BLaER1 (cell line): ENCODE measurements at regions not wholly inside any gene's neighbourhood (a gene's known extent, or its start where the extent isn't known, plus 50 kb on each side); places are given as distances from the start of the nearest gene placed in this dataset.

ENCODE experiments used
- H3K27ac ChIP-seq: shearing (Covaris generic); formaldehyde crosslinking; 2 replicates; pipeline ENCODE4 v1.8.1; 2022
- H3K27me3 ChIP-seq: shearing (Covaris generic); formaldehyde crosslinking; 2 replicates; pipeline ENCODE4 v1.8.1; 2022
- H3K36me3 ChIP-seq: shearing (Covaris generic); formaldehyde crosslinking; 2 replicates; pipeline ENCODE4 v1.8.1; 2022
- H3K4me1 ChIP-seq: shearing (Covaris generic); formaldehyde crosslinking; 2 replicates; pipeline ENCODE4 v1.8.1; 2022
- H3K4me2 ChIP-seq: shearing (Covaris generic); formaldehyde crosslinking; 2 replicates; pipeline ENCODE4 v1.8.1; 2022
- H3K4me3 ChIP-seq: shearing (Covaris generic); formaldehyde crosslinking; 2 replicates; pipeline ENCODE4 v1.8.1; 2022
- H3K9ac ChIP-seq: shearing (Covaris generic); formaldehyde crosslinking; 2 replicates; pipeline ENCODE4 v1.8.1; 2022
- H3K9me3 ChIP-seq: shearing (Covaris generic); formaldehyde crosslinking; 2 replicates; pipeline ENCODE4 v1.8.1; 2022
- H4K20me1 ChIP-seq: shearing (Covaris generic); formaldehyde crosslinking; 2 replicates; pipeline ENCODE4 v1.8.1; 2022
- Cebpa-rat ChIP-seq: shearing (Covaris generic); IDR thresholded peaks from 2 replicates; pipeline ENCODE4 v1.8.1; 2022

- Histone ChIP-seq H3K4me2 (no peak overlapping the region), H3K9ac (no peak overlapping the region), H3K36me3 (no peaks in the 10 kb centered on the region), H3K27ac (no peak overlapping the region), H4K20me1 (no peaks in the 10 kb centered on the region; the same call in 1 of the 2 replicates), H3K4me3 (no peak overlapping the region), H3K9me3 (peaks cover 15% of the 10 kb centered on the region), H3K4me1 (peaks cover 15% of the 10 kb centered on the region), H3K27me3 (peaks cover 34% of the 10 kb centered on the region)
- no peak for TF ChIP-seq Cebpa-rat
Observed at GRCh38 chr6:163857421-163857820, 442.9 kb downstream of the QKI start.

DNA sequence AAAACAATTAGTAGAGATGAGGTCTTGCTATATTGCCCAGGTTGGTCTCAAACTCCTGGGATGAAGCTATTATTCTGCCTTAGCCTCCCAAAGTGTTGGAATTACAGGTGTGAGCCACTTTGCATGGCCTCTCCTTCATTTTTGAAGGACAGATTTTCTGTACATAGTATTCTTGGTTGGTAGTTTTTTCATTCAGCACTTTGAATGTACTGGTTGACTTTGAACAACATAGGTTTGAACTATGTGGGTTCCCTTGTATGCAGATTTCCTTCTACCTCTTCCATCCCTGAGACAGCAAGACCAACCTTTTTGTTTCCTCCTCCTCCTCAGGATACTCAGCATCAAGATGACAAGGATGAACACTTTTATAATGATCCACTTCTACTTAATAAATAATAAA is 436.4 kb downstream of the QKI start:
- Histone ChIP-seq H3K27me3 (no peaks in the 10 kb centered on the region), H4K20me1 (no peaks in the 10 kb centered on the region)
- no peak for TF ChIP-seq Cebpa-rat

DNA sequence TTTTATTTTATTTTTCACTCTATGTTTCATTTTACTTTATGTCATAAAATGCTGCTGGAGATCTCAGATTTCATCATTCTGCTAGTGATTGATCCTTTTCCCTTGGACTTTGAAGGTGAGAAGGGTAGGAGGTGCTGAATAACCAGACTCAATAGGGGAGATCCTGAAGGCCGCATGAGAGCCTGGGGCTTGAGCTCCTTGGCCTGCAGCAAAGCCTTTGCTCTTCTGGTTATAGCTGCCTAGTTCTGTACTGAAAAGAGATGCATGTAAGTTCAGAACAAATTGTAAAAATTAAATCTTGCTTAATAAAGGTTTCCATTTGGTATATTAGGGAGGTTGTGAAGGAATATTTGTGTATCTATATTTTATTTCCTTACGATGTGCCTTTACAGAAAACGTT is 430.2 kb downstream of the QKI start:
- no peak overlapping the region for H3K9ac ChIP-seq
- H3K27ac ChIP-seq: no peak overlapping the region
- no peaks in the 10 kb centered on the region for H3K27me3 ChIP-seq
- no peaks in the 10 kb centered on the region for H3K4me1 ChIP-seq
- peaks cover 13% of the 10 kb centered on the region for H3K9me3 ChIP-seq
- H4K20me1 ChIP-seq: no peaks in the 10 kb centered on the region
- H3K4me2 ChIP-seq: no peak overlapping the region
- H3K36me3 ChIP-seq: no peaks in the 10 kb centered on the region
- TF ChIP-seq Cebpa-rat: no peak
- no peak overlapping the region for H3K4me3 ChIP-seq

More for the DNA sequence above, 436.4 kb downstream of the QKI start:
- Histone ChIP-seq H3K9me3 (peaks cover 24% of the 10 kb centered on the region), H3K4me2 (no peak overlapping the region), H3K4me1 (no peaks in the 10 kb centered on the region), H3K27ac (no peak overlapping the region), H3K36me3 (no peaks in the 10 kb centered on the region), H3K9ac (no peak overlapping the region), H3K4me3 (no peak overlapping the region)

- Histone ChIP-seq H3K27me3 (no peaks in the 10 kb centered on the region), H3K4me3 (no peak overlapping the region), H4K20me1 (no peaks in the 10 kb centered on the region), H3K36me3 (no peaks in the 10 kb centered on the region), H3K4me1 (no peaks in the 10 kb centered on the region), H3K4me2 (no peak overlapping the region), H3K9me3 (peaks cover 13% of the 10 kb centered on the region), H3K27ac (no peak overlapping the region), H3K9ac (no peak overlapping the region)
- no peak for TF ChIP-seq Cebpa-rat
Observed at GRCh38 chr6:163844357-163844756, 429.8 kb downstream of the QKI start.

GRCh38 chr6:163843218-163843617 is 428.7 kb downstream of the QKI start:
- no peaks in the 10 kb centered on the region for H3K4me1 ChIP-seq
- H3K9ac ChIP-seq: no peak overlapping the region
- H3K9me3 ChIP-seq: peaks cover 13% of the 10 kb centered on the region
- H3K4me3 ChIP-seq: no peak overlapping the region
- H4K20me1 ChIP-seq: no peaks in the 10 kb centered on the region
- no peaks in the 10 kb centered on the region for H3K27me3 ChIP-seq
- no peak for TF ChIP-seq Cebpa-rat
- no peaks in the 10 kb centered on the region for H3K36me3 ChIP-seq
- H3K27ac ChIP-seq: no peak overlapping the region
- no peak overlapping the region for H3K4me2 ChIP-seq

- TF ChIP-seq Cebpa-rat: no peak
- no peaks in the 10 kb centered on the region for H4K20me1 ChIP-seq
Observed at GRCh38 chr6:163842467-163842866, 427.9 kb downstream of the QKI start.

DNA sequence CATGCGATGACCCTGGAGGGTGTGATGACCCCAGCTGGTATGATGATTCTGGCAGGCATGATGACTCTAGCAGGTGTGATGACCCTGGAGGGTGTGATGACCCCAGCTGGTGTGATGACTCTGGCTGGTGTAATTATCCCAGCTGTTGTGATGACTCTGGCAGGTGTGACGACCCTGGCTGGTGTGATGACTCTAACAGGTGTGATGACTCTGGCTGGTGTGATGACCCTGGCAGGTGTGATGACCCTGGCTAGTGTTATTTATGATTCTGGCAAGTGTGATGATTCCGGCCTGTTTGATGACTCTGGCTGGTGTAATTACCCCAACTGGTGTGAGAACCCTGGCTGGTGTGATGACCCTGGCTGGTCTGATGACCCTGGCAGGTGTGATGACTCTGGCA is 427.2 kb downstream of the QKI start:
- H3K4me1 ChIP-seq: no peaks in the 10 kb centered on the region
- H3K27me3 ChIP-seq: no peaks in the 10 kb centered on the region
- TF ChIP-seq Cebpa-rat: no peak
- no peaks in the 10 kb centered on the region for H4K20me1 ChIP-seq
- no peaks in the 10 kb centered on the region for H3K36me3 ChIP-seq
- H3K4me2 ChIP-seq: no peak overlapping the region
- no peak overlapping the region for H3K9ac ChIP-seq
- H3K9me3 ChIP-seq: peaks cover 13% of the 10 kb centered on the region
- no peak overlapping the region for H3K27ac ChIP-seq
- no peak overlapping the region for H3K4me3 ChIP-seq

More at GRCh38 chr6:163842467-163842866, 427.9 kb downstream of the QKI start:
- Histone ChIP-seq H3K4me1 (no peaks in the 10 kb centered on the region), H3K4me2 (no peak overlapping the region), H3K9ac (no peak overlapping the region), H3K27ac (no peak overlapping the region), H3K9me3 (peaks cover 13% of the 10 kb centered on the region), H3K27me3 (no peaks in the 10 kb centered on the region), H3K4me3 (no peak overlapping the region), H3K36me3 (no peaks in the 10 kb centered on the region)

GRCh38 chr6:163841326-163841725 is 426.8 kb downstream of the QKI start:
- H3K9ac ChIP-seq: no peak overlapping the region
- H3K36me3 ChIP-seq: no peaks in the 10 kb centered on the region
- H4K20me1 ChIP-seq: no peaks in the 10 kb centered on the region
- no peak overlapping the region for H3K4me3 ChIP-seq
- no peaks in the 10 kb centered on the region for H3K4me1 ChIP-seq
- peaks cover 13% of the 10 kb centered on the region for H3K9me3 ChIP-seq
- H3K27ac ChIP-seq: no peak overlapping the region
- H3K4me2 ChIP-seq: no peak overlapping the region
- no peaks in the 10 kb centered on the region for H3K27me3 ChIP-seq
- TF ChIP-seq Cebpa-rat: no peak

- H3K27me3 ChIP-seq: no peaks in the 10 kb centered on the region
- peaks cover 13% of the 10 kb centered on the region for H3K9me3 ChIP-seq
- H3K4me2 ChIP-seq: no peak overlapping the region
- H3K4me1 ChIP-seq: no peaks in the 10 kb centered on the region
- H3K4me3 ChIP-seq: no peak overlapping the region
- no peaks in the 10 kb centered on the region for H3K36me3 ChIP-seq
- H3K9ac ChIP-seq: no peak overlapping the region
- no peaks in the 10 kb centered on the region for H4K20me1 ChIP-seq
- no peak for TF ChIP-seq Cebpa-rat
- H3K27ac ChIP-seq: no peak overlapping the region
Observed at GRCh38 chr6:163840880-163841279, 426.4 kb downstream of the QKI start.

DNA sequence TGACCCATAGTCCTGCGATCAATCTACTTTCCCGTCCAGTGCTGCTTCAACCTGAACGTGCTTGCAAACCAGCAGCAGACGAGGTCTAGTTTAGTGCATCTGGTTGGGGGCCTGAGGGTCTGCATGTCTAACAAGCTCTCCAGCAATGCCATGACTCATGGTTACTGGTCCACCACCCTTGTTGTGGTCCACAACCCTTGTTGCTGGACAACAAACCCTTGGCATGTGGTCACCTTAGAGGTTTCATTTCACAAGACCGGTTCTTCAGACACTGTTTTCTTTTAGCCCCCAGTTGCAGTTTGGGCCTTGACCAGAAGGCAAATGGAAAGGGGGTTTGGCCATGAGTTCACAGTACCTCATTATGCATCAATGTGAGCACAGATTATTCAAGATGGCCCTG is 424.8 kb downstream of the QKI start:
- Histone ChIP-seq H3K36me3 (no peaks in the 10 kb centered on the region), H4K20me1 (no peaks in the 10 kb centered on the region)

More for the DNA sequence above, 424.8 kb downstream of the QKI start:
- Histone ChIP-seq H3K4me2 (no peak overlapping the region), H3K9ac (no peak overlapping the region), H3K9me3 (peaks cover 14% of the 10 kb centered on the region), H3K4me1 (no peaks in the 10 kb centered on the region), H3K4me3 (no peak overlapping the region), H3K27me3 (no peaks in the 10 kb centered on the region), H3K27ac (no peak overlapping the region)
- no peak for TF ChIP-seq Cebpa-rat
